Endothelial cell (in vitro differentiated cells): ENCODE measurements at regions not wholly inside any gene's neighbourhood (a gene's known extent, or its start where the extent isn't known, plus 50 kb on each side); places are given as distances from the start of the nearest gene placed in this dataset.
"Not testable (repeated sequence)": the region's sequence is repeated elsewhere in the genome, so short reads cannot be mapped to it uniquely, and the experiment has no call there.

Source experiments
- DNase-seq: peaks from one replicate; pipeline ENCODE4 v3.0.0; 2021; ENCODE audit warnings: low spot score
- H3K27ac Mint-ChIP-seq: one replicate; pipeline ENCODE4 v1.8.0; 2021; ENCODE audit warnings: mixed read lengths, inconsistent platforms; ENCODE audit not compliant: unreplicated experiment
- H3K27me3 Mint-ChIP-seq: one replicate; pipeline ENCODE4 v1.8.0; 2021; ENCODE audit warnings: mild to moderate bottlenecking, moderate library complexity, mixed read lengths, inconsistent platforms; ENCODE audit not compliant: unreplicated experiment
- H3K36me3 Mint-ChIP-seq: one replicate; pipeline ENCODE4 v1.8.0; 2021; ENCODE audit warnings: mild to moderate bottlenecking, low read depth, mixed read lengths, inconsistent platforms; ENCODE audit not compliant: unreplicated experiment
- H3K4me1 Mint-ChIP-seq: one replicate; pipeline ENCODE4 v1.8.0; 2021; ENCODE audit warnings: mild to moderate bottlenecking, mixed read lengths, inconsistent platforms; ENCODE audit not compliant: unreplicated experiment
- H3K4me3 Mint-ChIP-seq: one replicate; pipeline ENCODE4 v1.8.0; 2021; ENCODE audit warnings: mild to moderate bottlenecking, mixed read lengths, inconsistent platforms; ENCODE audit not compliant: unreplicated experiment
- H3K9me3 Mint-ChIP-seq: one replicate; pipeline ENCODE4 v1.8.0; 2021; ENCODE audit warnings: mixed read lengths, inconsistent platforms; ENCODE audit not compliant: unreplicated experiment
- TF ChIP-seq, protein P1 (sequence below): fragments of 200-600 bp; sonication (generic); IDR thresholded peaks from one replicate; pipeline ENCODE4 v1.5.0; 2021; ENCODE audit warnings: antibody characterized with exemption; ENCODE audit not compliant: unreplicated experiment

- Mint-ChIP-seq H3K9me3 (no peaks in the 10 kb centered on the region), H3K27ac (no peak overlapping the region), H3K4me1 (no peaks in the 10 kb centered on the region), H3K27me3 (no peaks in the 10 kb centered on the region), H3K4me3 (no peak overlapping the region), H3K36me3 (no peaks in the 10 kb centered on the region)
- TF ChIP-seq, protein P1, sequence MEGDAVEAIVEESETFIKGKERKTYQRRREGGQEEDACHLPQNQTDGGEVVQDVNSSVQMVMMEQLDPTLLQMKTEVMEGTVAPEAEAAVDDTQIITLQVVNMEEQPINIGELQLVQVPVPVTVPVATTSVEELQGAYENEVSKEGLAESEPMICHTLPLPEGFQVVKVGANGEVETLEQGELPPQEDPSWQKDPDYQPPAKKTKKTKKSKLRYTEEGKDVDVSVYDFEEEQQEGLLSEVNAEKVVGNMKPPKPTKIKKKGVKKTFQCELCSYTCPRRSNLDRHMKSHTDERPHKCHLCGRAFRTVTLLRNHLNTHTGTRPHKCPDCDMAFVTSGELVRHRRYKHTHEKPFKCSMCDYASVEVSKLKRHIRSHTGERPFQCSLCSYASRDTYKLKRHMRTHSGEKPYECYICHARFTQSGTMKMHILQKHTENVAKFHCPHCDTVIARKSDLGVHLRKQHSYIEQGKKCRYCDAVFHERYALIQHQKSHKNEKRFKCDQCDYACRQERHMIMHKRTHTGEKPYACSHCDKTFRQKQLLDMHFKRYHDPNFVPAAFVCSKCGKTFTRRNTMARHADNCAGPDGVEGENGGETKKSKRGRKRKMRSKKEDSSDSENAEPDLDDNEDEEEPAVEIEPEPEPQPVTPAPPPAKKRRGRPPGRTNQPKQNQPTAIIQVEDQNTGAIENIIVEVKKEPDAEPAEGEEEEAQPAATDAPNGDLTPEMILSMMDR, result no peak
- no peak for DNase-seq
Observed at GRCh38 chr7:81248420-81248819, 329.6 kb upstream of the SEMA3C start.

- H3K4me1 Mint-ChIP-seq, DNase-seq, H3K9me3 Mint-ChIP-seq, H3K27ac Mint-ChIP-seq, H3K27me3 Mint-ChIP-seq, H3K4me3 Mint-ChIP-seq, H3K36me3 Mint-ChIP-seq: not testable (repeated sequence)
Observed at GRCh38 chr7:81247364-81247763, 328.5 kb upstream of the SEMA3C start.

GRCh38 chr7:81245353-81245752 lies 326.5 kb upstream of the SEMA3C start:
- no peak for DNase-seq
- Mint-ChIP-seq H3K27me3 (no peaks in the 10 kb centered on the region), H3K4me3 (no peak overlapping the region), H3K9me3 (no peaks in the 10 kb centered on the region), H3K4me1 (no peaks in the 10 kb centered on the region), H3K27ac (no peak overlapping the region), H3K36me3 (no peaks in the 10 kb centered on the region)
- TF ChIP-seq, protein P1, result no peak

GRCh38 chr7:81244224-81244623 lies 325.4 kb upstream of the SEMA3C start:
- no peaks in the 10 kb centered on the region for H3K36me3 Mint-ChIP-seq
- no peak overlapping the region for H3K4me3 Mint-ChIP-seq
- H3K9me3 Mint-ChIP-seq, result no peaks in the 10 kb centered on the region
- DNase-seq, result no peak
- H3K4me1 Mint-ChIP-seq, result no peaks in the 10 kb centered on the region
- no peak overlapping the region for H3K27ac Mint-ChIP-seq
- no peaks in the 10 kb centered on the region for H3K27me3 Mint-ChIP-seq
- TF ChIP-seq, protein P1, result no peak

DNA sequence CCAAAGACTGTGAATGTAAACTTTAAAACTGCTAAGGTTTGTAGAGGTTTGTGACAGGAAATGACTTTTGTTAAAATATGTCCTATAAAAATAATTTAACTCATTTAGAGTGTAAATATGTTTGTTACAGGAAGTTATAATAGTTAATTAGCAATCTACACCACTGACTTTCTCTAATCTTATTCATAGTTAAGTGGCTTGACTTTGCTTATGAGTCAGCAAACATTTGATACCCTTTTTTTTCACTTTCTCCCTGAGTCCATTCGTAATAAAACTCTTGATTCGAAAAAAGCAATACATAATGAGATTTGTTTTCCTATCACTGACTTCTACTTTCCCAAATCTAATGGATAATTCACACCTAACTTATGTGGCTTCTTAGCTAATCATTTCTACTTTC lies 317.7 kb upstream of the SEMA3C start:
- no peak overlapping the region for H3K27ac Mint-ChIP-seq
- DNase-seq, result no peak
- no peaks in the 10 kb centered on the region for H3K27me3 Mint-ChIP-seq
- no peaks in the 10 kb centered on the region for H3K4me1 Mint-ChIP-seq
- no peaks in the 10 kb centered on the region for H3K9me3 Mint-ChIP-seq
- no peaks in the 10 kb centered on the region for H3K36me3 Mint-ChIP-seq
- H3K4me3 Mint-ChIP-seq, result no peak overlapping the region
- TF ChIP-seq, protein P1, result no peak

GRCh38 chr7:81235997-81236396 lies 317.1 kb upstream of the SEMA3C start:
- TF ChIP-seq, protein P1, result no peak
- DNase-seq, result no peak
- Mint-ChIP-seq H3K4me1 (no peaks in the 10 kb centered on the region), H3K27me3 (no peaks in the 10 kb centered on the region), H3K36me3 (no peaks in the 10 kb centered on the region), H3K27ac (no peak overlapping the region), H3K4me3 (no peak overlapping the region), H3K9me3 (no peaks in the 10 kb centered on the region)
